ENCODE measurements at regions not wholly inside any gene's neighbourhood (a gene's known extent, or its start where the extent isn't known, plus 50 kb on each side); places are given as distances from the start of the nearest gene placed in this dataset.

DNA sequence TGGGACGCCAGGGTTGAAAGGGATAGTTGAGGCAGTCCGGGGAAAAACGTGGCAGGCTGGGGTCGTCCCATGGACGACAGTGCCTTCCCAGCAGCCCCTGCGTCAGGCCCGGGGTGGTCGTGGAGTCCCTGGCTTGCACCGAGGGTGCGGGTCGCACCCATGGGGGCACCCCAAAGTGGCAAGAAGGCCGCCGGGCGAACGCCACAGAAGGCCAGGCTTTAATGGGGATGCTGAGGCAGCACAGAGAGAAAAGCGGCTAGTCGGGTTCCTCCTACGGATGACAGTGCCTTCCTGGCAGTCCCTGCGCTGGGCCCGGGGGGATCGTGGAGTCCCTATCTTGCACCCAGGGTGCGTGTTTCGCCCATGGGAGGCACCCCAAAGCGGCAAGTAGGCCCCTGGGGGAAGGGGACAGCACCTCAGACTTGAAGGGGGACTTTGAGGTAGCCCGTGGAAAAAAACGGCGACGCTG lies 158.6 kb upstream of the ALG10B start:
- Mint-ChIP-seq H3K4me1 (ENCODE audit: insufficient read depth, unreplicated experiment) (no peaks in the 10 kb centered on the region), H3K4me3 (ENCODE audit: unreplicated experiment) (no peak overlapping the region), H3K36me3 (ENCODE audit: insufficient read depth, unreplicated experiment) (no peaks in the 10 kb centered on the region), H3K27me3 (ENCODE audit: insufficient read depth, unreplicated experiment) (no peaks in the 10 kb centered on the region), H3K9me3 (ENCODE audit: unreplicated experiment) (peaks cover 8% of the 10 kb centered on the region), H3K27ac (ENCODE audit: low read depth, unreplicated experiment) (no peak overlapping the region)
- CTCF ChIA-PET: no interaction called here
- BruUV-seq (replicated peaks): no TSS peak
- no peak for TF ChIP-seq CTCF (IDR thresholded peaks at IDR 0.05; ENCODE audit: unreplicated experiment)
- intact Hi-C loops (cut with micrococcal nuclease): no loop called here
- no peak for DNase-seq (ENCODE audit: unreplicated experiment)
- POLR2A ChIA-PET: no interaction called here

DNA sequence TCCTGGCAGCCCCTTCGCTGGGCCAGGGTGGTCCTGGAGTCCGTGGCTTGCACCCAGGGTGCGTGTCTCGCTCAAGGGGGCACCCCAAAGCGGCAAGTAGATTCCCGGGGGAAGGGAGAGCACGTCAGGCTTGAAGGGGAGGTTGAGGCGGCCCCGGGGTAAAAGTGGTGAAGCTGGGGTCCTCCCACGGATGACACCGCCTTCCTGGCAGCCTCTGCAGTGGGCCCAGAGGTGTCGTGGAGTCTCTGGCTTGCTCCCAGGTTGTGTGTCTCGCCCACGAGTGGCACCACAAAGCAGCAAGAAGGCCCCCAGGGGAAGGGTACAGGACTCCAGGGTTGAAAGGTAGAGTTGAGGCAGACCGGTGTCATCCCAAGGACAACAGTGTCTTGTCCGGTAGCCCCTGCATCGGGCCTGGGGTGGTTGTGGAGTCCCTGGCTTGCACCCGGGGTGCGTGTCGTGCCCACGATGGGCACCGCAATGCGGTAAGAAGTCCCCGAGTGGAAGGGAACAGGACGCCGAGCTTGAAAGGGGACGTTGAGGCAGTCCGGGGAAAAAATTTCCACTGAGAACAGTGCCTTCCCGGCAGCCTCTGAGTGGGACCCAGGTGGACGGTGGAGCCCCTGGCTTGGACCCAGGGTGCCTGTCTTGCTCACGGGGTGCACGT lies 158.0 kb upstream of the ALG10B start:
- no peaks in the 10 kb centered on the region for H3K27me3 Mint-ChIP-seq (ENCODE audit: insufficient read depth, unreplicated experiment)
- no peak for DNase-seq (ENCODE audit: unreplicated experiment)
- no peaks in the 10 kb centered on the region for H3K36me3 Mint-ChIP-seq (ENCODE audit: insufficient read depth, unreplicated experiment)
- POLR2A ChIA-PET: no interaction called here
- no peaks in the 10 kb centered on the region for H3K4me1 Mint-ChIP-seq (ENCODE audit: insufficient read depth, unreplicated experiment)
- H3K9me3 Mint-ChIP-seq (ENCODE audit: unreplicated experiment): peaks cover 8% of the 10 kb centered on the region
- no peak for TF ChIP-seq CTCF (IDR thresholded peaks at IDR 0.05; ENCODE audit: unreplicated experiment)
- no TSS peak for BruUV-seq (replicated peaks)
- no peak overlapping the region for H3K4me3 Mint-ChIP-seq (ENCODE audit: unreplicated experiment)
- CTCF ChIA-PET: no interaction called here
- intact Hi-C loops (cut with micrococcal nuclease): no loop called here
- no peak overlapping the region for H3K27ac Mint-ChIP-seq (ENCODE audit: low read depth, unreplicated experiment)

- no peak for DNase-seq (ENCODE audit: unreplicated experiment)
- no peaks in the 10 kb centered on the region for H3K27me3 Mint-ChIP-seq (ENCODE audit: insufficient read depth, unreplicated experiment)
- ChIA-PET CTCF (no interaction called here), POLR2A (no interaction called here)
- H3K27ac Mint-ChIP-seq (ENCODE audit: low read depth, unreplicated experiment): no peak overlapping the region
- TF ChIP-seq CTCF (IDR thresholded peaks at IDR 0.05; ENCODE audit: unreplicated experiment): no peak
- no peaks in the 10 kb centered on the region for H3K36me3 Mint-ChIP-seq (ENCODE audit: insufficient read depth, unreplicated experiment)
- intact Hi-C loops (cut with micrococcal nuclease): no loop called here
- BruUV-seq (replicated peaks): no TSS peak
- peaks cover 8% of the 10 kb centered on the region for H3K9me3 Mint-ChIP-seq (ENCODE audit: unreplicated experiment)
- no peaks in the 10 kb centered on the region for H3K4me1 Mint-ChIP-seq (ENCODE audit: insufficient read depth, unreplicated experiment)
- no peak overlapping the region for H3K4me3 Mint-ChIP-seq (ENCODE audit: unreplicated experiment)
Measured at GRCh38 chr12:38159092-38159551, 157.5 kb upstream of the ALG10B start.

DNA sequence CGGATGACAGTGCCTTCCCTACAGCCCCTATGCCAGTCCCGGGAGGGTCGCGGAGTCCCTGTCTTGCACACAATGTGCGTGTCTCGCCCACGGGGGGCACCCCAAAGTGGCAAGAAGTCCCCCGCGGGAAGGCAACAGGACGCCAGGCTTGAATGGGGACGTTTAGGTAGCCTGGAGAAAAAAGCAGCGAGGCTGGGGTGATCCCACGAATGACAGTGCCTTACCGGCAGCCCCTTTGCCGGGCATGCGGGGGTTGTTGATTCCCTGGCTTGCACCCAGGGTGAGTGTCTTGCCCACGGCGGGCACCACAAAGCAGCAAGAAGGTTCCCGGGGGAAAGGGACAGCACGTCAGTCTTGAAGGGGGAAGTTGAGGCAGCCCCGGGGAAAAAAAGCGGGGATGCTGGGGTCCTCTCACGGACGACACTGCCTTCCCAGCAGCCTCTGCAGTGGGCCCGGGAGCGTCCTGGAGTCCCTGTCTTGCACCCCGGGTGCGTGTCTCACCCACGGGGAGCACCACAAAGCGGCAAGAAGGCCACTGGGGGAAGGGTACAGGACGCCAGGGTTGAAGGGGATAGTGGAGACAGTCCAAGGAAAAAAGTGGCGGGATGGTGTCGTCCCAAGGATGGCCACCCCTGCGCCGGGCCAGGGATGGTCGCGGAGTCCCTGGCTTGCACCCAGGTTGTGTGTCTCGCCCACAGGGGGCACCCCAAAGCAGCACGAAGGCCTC lies 156.8 kb upstream of the ALG10B start:
- H3K4me3 Mint-ChIP-seq (ENCODE audit: unreplicated experiment): no peak overlapping the region
- no peaks in the 10 kb centered on the region for H3K4me1 Mint-ChIP-seq (ENCODE audit: insufficient read depth, unreplicated experiment)
- intact Hi-C loops (cut with micrococcal nuclease): no loop called here
- no peak for DNase-seq (ENCODE audit: unreplicated experiment)
- H3K9me3 Mint-ChIP-seq (ENCODE audit: unreplicated experiment): peaks cover 8% of the 10 kb centered on the region
- CTCF ChIA-PET: no interaction called here
- POLR2A ChIA-PET: no interaction called here
- H3K27me3 Mint-ChIP-seq (ENCODE audit: insufficient read depth, unreplicated experiment): no peaks in the 10 kb centered on the region
- H3K36me3 Mint-ChIP-seq (ENCODE audit: insufficient read depth, unreplicated experiment): no peaks in the 10 kb centered on the region
- no TSS peak for BruUV-seq (replicated peaks)
- H3K27ac Mint-ChIP-seq (ENCODE audit: low read depth, unreplicated experiment): no peak overlapping the region
- no peak for TF ChIP-seq CTCF (IDR thresholded peaks at IDR 0.05; ENCODE audit: unreplicated experiment)

All from MCF 10A (cell line).